Activated T-cell treated with anti-CD3 and anti-CD28 coated beads, Interleukin-2, amount 50 U/mL, for 4 hours (primary cell): ENCODE measurements at regions not wholly inside any gene's neighbourhood (a gene's known extent, or its start where the extent isn't known, plus 50 kb on each side); places are given as distances from the start of the nearest gene placed in this dataset.
A peak's percentile ranks its signal among the peaks of the same experiment; 100 is the strongest.

Source experiments
- ATAC-seq, 2 donors: fragments of 200-7000 bp; cut with Tn5 transposase; one replicate each; pipeline ENCODE4 v1.10.0; 2021
- DNase-seq: peaks from one replicate; pipeline ENCODE4 v3.0.0-alpha.2; 2020
- H3K27me3 Mint-ChIP-seq: one replicate; pipeline ENCODE4 v1.8.0; 2021; ENCODE audit warnings: low read depth, mixed read lengths
- H3K36me3 Mint-ChIP-seq: one replicate; pipeline ENCODE4 v1.8.0; 2022; ENCODE audit warnings: mixed read lengths; ENCODE audit not compliant: insufficient read depth
- H3K4me1 Mint-ChIP-seq: one replicate; pipeline ENCODE4 v1.8.0; 2021; ENCODE audit warnings: low read depth, mixed read lengths
- H3K4me3 Mint-ChIP-seq: one replicate; pipeline ENCODE4 v1.8.0; 2021; ENCODE audit warnings: mild to moderate bottlenecking, moderate library complexity, mixed read lengths
- H3K9me3 Mint-ChIP-seq: one replicate; pipeline ENCODE4 v1.8.0; 2021; ENCODE audit warnings: mixed read lengths

DNA sequence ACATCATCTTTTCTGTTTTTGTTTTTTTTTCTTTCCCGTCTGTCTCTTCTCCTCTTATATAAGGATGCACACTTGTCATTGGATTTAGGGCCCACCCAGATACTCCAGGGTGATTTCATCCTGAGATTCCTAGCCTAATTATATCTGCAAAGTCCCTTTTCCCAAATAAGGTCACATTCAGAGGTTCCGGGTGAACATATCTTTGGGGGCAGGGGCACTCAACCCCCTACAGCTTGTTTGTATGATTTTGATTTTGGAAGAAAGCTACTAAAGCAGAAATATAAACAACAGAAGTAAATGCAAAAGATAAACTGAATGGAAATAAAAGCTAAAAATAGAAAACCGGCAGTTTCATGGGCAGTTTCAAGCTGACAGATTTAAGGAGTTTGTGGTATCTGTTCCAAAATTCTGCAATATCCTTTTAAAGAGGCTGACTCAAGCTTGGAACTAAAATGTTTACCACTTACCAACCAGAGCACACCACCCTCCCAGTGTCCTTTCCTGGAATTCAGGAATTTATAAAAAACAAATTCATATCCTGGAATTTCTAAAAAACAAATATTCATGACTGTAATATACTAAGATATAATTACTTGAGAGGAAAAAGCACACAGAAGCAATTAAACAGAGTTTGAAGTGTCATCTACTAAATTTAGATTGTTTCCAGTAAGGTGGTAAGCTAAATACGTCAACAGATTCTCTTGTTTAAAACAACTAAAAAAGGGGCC, 100.0 kb upstream of the CARMIL1 start:
- DNase-seq = no peak

DNA sequence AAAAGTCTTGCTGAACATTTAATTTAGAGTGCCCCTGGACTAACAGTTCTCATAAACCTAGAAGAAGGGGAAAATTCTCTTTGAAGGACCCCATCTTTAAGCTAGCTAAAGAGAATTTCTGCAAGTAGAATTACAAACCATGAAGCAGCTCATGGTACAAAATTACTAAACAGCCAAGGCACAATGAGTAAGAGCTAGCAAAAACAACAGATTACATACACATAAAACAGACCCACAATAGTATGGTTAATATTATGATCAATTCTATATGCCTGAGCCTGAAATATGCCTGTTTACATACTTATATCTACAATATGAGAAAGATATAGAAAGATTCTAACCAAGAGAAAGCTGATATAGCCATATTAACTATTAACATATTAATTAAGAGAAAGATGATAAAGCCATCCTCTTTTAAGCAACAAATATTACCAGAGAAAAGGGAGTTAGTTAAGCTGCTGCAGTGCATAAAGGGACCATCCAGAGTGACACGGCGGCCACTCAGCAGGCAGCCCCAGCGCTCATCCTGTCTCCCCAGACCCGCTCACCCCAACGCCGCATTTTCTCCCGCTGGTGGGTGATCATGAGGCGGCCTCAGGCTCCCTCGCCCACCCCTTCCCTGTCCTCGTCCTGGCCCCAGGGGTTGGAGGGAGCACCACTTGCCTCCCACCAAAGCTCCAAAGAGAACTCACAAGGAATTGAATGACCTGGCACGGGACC, 98.4 kb upstream of the CARMIL1 start:
- DNase-seq = no peak
- Mint-ChIP-seq H3K4me3 (no peak overlapping the region), H3K4me1 (peaks cover 4% of the 10 kb centered on the region), H3K36me3 (no peaks in the 10 kb centered on the region), H3K27me3 (peaks cover 3% of the 10 kb centered on the region), H3K9me3 (no peaks in the 10 kb centered on the region)
- ATAC-seq = no peak

More for the DNA sequence above, 100.0 kb upstream of the CARMIL1 start:
- Mint-ChIP-seq H3K9me3 (no peaks in the 10 kb centered on the region), H3K4me3 (no peak overlapping the region), H3K27me3 (peaks cover 3% of the 10 kb centered on the region), H3K4me1 (peaks cover 8% of the 10 kb centered on the region), H3K36me3 (no peaks in the 10 kb centered on the region)
- ATAC-seq = no peak

DNA sequence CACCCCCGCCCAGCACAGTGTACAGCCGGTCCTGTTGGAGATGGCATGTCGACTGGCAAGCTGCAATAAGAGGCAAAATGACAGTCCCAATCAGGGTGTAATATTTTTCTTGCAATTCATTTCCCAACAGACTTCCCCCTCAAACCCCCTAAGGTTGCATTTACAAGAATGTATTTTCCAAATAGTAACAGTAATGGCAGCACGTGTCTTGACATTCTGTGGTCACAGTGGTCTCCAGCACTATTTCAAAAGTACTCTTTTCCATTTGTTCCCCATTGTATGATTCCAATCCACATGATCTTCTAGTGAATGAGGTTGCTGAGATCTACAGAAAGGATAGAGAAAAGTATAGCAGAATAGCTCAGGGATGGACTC, 97.8 kb upstream of the CARMIL1 start:
- H3K4me1 Mint-ChIP-seq = peaks cover 4% of the 10 kb centered on the region
- no peaks in the 10 kb centered on the region for H3K36me3 Mint-ChIP-seq

DNA sequence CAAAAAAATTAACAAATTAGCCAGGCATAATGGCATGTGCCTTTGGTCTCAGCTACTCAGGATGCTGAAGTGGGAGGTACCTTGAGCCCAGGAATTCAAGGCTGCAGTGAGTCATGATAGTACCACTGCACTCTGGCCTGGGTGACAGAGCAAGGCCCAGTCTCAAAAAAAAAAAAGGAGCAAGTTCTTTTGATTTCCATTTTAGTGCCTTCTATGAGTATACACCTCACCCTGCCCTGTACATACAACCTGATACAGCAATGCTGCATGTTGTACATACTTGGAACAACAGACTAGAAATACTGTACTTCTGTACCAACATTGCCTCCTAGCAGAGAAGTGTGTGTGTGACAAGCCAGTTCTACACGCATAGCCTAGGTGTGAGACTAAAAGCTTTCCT, 97.3 kb upstream of the CARMIL1 start:
- Mint-ChIP-seq H3K36me3 (no peaks in the 10 kb centered on the region), H3K9me3 (no peaks in the 10 kb centered on the region), H3K4me3 (no peak overlapping the region), H3K4me1 (peaks cover 4% of the 10 kb centered on the region), H3K27me3 (peaks cover 3% of the 10 kb centered on the region)
- DNase-seq = no peak
- ATAC-seq = peak; percentile 37 to 43

More for the DNA sequence above, 97.8 kb upstream of the CARMIL1 start:
- Mint-ChIP-seq H3K4me3 (no peak overlapping the region), H3K9me3 (no peaks in the 10 kb centered on the region), H3K27me3 (peaks cover 3% of the 10 kb centered on the region)
- DNase-seq (no peak), ATAC-seq (no peak)

DNA sequence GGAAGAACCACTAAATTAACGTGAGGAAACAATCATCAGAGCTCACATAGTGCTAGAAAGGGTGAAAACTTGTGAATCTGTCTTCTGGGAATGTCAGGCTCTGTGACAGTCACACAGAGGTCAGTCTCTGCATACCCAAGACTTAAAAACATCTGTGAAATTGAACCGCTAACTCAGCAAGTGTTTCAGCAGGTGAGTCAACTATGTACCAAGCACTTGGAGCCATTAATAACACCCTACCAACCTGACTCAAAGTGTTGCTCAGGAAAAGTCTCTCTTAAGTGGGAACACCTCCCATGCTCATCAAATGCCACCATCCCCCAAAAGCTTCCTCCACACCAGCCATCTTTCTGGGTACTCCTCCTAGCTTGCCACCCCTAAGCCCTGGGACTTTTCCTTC, 92.3 kb upstream of the CARMIL1 start:
- no peaks in the 10 kb centered on the region for H3K36me3 Mint-ChIP-seq
- no peak overlapping the region for H3K4me3 Mint-ChIP-seq

DNA sequence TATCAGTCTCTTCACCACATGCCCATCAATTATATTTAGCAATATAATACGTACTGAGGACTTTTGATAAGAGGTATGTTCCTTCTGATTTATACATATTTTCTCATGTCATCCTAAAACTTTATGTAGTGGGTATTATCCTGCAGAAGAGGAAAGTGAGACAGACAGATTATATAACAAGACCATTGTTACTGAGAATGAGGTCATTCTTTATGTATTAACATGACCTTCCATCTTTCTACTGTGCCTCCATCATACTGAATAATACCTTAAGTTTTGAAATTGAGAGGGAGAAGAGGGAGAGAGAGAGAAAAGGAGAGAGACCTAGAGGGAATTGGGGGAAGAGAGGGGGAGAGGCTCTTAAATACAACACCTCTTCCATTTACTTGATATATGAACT, 90.9 kb upstream of the CARMIL1 start:
- Mint-ChIP-seq H3K27me3 (peaks cover 10% of the 10 kb centered on the region), H3K4me3 (no peak overlapping the region), H3K4me1 (no peaks in the 10 kb centered on the region), H3K36me3 (no peaks in the 10 kb centered on the region), H3K9me3 (no peaks in the 10 kb centered on the region)
- ATAC-seq = no peak
- no peak for DNase-seq

More for the DNA sequence above, 92.3 kb upstream of the CARMIL1 start:
- no peaks in the 10 kb centered on the region for H3K4me1 Mint-ChIP-seq
- no peaks in the 10 kb centered on the region for H3K9me3 Mint-ChIP-seq
- no peak for ATAC-seq
- H3K27me3 Mint-ChIP-seq = peaks cover 10% of the 10 kb centered on the region
- no peak for DNase-seq

DNA sequence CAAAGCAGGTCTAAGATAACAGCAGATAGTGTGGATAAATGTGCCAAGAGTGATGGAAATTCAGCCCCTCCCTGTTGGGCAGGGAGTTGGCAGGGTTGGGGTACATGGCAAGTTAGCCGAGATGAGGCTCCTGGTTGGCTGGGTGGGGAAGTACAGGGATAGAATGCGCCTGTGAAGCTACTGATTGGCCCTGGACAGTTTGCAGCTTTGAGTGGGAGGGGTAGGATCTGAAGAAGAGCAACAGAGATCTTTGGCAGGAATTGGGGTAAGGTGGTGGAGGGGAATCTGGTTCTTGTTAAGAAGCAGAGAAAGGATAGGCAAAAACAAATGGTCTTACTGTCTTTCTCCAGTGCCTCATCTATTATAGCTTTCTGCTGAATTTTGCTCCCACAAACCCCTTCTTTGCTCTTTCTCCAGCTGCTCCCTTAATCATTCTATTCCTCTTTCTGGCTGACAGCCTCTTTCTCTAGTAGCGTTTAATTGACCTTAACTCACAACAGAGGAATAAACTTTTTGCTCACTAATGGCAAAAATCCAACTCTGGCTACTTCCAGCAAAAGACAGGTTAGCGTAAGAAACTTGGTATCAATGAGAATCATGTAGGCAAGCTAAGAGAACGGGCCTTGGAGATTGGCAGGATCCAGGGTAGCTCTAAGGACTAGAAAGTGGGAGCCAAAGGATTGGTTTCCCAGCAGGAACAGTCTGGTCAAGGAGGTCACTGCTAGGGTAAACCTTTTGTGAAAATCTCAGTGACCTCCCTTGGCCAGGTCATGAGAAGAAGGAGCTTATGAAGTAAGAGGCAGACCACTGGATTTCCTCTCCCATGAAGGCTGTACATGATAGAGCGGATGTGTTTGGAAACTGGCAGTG, 86.3 kb upstream of the CARMIL1 start:
- H3K4me3 Mint-ChIP-seq = no peak overlapping the region
- H3K27me3 Mint-ChIP-seq = peaks cover 6% of the 10 kb centered on the region
- H3K4me1 Mint-ChIP-seq = no peaks in the 10 kb centered on the region
- DNase-seq (no peak), ATAC-seq (no peak)
- H3K36me3 Mint-ChIP-seq = no peaks in the 10 kb centered on the region
- no peaks in the 10 kb centered on the region for H3K9me3 Mint-ChIP-seq

DNA sequence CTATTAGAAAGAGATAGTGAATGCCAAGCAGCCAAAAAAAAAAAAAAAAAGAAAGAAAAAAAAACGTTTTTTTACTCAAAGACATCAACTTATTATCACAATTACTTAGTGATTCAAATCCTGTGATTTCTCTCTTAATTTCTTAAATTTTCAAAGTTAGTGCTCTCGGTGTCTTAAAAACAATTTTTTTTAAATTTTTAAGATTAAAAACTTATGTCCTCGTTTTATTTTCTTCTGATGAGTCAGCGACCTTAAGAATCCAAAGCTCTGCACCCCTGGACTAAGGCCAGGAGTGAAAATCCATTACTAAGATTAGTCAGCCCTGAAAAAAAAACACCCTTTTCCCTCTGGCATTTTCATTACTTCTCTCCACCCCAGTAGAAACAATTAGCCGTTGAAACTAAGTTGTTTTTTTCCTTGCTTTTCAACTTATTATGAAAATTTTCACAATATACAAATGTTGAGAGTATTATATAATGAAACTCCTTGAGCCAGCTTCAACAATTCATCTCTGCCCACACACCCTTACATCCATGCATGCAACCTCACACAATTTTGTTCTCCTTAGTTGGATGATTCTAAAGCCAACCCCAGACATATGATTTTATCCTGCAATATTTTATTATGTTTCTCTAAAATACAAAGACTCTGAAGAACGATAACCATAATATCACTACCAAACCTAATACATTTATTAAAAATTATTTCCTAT, 85.6 kb upstream of the CARMIL1 start:
- Mint-ChIP-seq H3K36me3 (no peaks in the 10 kb centered on the region), H3K4me1 (no peaks in the 10 kb centered on the region), H3K4me3 (no peak overlapping the region), H3K27me3 (peaks cover 2% of the 10 kb centered on the region), H3K9me3 (no peaks in the 10 kb centered on the region)
- DNase-seq (no peak), ATAC-seq (no peak)

DNA sequence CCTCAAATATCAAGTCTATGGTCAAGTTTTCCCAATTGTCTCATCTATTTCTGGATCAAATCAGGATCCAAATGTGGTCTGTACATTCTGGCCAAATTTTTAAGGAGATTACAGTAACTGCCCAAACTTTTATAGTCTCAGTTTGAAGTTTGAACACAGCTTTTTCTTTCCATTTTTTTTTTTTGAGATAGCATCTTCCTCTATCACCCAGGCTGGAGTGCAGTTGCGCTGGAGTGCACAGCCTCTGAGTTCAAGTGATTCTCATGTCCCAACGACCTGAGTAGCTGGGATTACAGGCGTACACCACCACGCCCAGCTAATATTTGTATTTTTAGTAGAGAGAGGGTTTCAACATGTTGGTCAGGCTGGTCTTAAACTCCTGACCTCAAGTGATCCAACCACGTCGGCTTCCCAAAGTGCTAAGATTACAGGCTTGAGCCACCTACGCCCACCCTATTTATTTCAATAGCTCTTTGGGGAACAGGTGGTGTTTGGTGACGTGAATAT, 84.9 kb upstream of the CARMIL1 start:
- H3K4me3 Mint-ChIP-seq = no peak overlapping the region
- peaks cover 2% of the 10 kb centered on the region for H3K27me3 Mint-ChIP-seq
- DNase-seq = no peak
- no peaks in the 10 kb centered on the region for H3K36me3 Mint-ChIP-seq
- no peak for ATAC-seq
- no peaks in the 10 kb centered on the region for H3K4me1 Mint-ChIP-seq
- H3K9me3 Mint-ChIP-seq = no peaks in the 10 kb centered on the region

DNA sequence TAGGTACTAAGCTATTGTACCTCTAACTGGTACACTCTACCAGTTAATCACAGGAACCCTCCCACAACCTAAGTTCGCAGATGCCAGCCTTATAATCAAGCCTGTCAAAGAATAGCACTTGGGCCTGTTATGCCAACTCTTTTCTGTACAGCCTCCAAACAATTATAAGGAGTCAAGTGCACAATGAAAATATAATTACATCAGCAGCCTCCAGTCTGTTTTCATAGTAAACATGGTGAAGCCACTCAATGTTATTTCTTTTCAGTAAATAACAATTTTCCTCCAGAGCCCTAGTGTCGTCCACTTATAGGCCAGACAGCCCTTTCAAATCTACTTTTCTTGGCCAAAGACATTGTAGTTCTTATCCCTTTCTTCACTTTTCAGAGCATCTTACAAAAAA, 82.7 kb upstream of the CARMIL1 start:
- no peak for DNase-seq
- H3K4me3 Mint-ChIP-seq = no peak overlapping the region
- peaks cover under 1% of the 10 kb centered on the region for H3K27me3 Mint-ChIP-seq
- ATAC-seq = no peak
- H3K36me3 Mint-ChIP-seq = no peaks in the 10 kb centered on the region
- H3K4me1 Mint-ChIP-seq = no peaks in the 10 kb centered on the region
- no peaks in the 10 kb centered on the region for H3K9me3 Mint-ChIP-seq

DNA sequence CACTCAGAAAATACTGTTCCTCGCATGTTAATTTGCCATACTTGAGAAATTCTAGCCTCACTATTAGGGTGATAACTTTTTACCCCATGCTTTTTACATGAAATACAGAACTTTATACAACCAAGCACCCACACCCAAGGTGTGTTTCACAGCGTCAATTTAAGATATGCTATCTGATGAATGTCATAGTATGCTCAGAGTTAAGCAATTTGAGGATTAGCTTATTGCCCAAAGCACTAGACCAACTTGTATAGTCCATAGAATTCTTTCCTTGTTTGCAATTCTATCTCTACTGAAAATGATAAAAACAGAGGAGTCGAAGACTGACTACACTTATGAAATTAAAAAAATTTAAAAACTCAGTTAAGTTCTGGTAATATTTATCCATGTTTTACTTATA, 82.1 kb upstream of the CARMIL1 start:
- ATAC-seq (no peak), DNase-seq (no peak)
- no peaks in the 10 kb centered on the region for H3K4me1 Mint-ChIP-seq
- no peaks in the 10 kb centered on the region for H3K9me3 Mint-ChIP-seq
- no peak overlapping the region for H3K4me3 Mint-ChIP-seq
- H3K36me3 Mint-ChIP-seq = no peaks in the 10 kb centered on the region
- no peaks in the 10 kb centered on the region for H3K27me3 Mint-ChIP-seq

DNA sequence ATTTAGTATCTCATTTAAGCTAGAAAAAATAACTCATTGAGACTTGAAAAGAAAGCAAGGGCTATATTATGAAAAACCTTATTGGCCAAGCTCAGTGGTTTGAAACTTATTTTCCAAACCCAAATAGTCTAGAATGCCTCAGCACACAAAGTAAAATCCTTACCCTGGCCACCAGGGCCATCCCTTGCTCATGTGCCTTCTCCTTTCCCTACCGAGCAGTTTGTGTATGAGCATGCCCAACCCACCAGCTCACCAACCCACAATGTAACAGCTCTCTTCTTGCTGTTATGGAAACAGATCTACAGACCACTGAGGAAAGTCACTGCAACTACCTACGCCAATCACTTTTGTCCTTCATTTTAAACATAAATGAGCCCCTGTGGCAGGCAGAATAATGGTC, 79.6 kb upstream of the CARMIL1 start:
- Mint-ChIP-seq H3K9me3 (no peaks in the 10 kb centered on the region), H3K27me3 (peaks cover 2% of the 10 kb centered on the region), H3K4me1 (no peaks in the 10 kb centered on the region), H3K36me3 (no peaks in the 10 kb centered on the region), H3K4me3 (no peak overlapping the region)
- DNase-seq (no peak), ATAC-seq (no peak)

DNA sequence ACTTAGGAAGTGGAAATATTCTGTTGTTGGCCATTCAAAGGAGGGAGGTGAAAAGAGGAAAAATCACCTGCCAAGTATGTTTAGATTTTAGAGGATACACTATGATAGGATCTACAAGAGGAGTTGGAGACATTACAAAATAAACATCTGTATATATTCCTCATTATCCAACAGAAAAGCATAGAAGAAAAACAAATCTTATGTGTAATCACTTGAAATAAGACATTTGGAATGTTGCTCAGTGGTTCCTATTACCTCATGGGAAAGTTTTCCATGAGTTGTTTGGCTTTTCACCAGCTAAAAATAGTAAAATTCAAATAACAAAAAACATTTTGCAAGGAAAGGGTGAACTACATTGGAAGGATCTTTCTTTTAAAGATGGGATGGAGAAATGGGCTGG, 76.7 kb upstream of the CARMIL1 start:
- ATAC-seq (no peak), DNase-seq (no peak)
- no peaks in the 10 kb centered on the region for H3K4me1 Mint-ChIP-seq
- no peak overlapping the region for H3K4me3 Mint-ChIP-seq
- peaks cover 13% of the 10 kb centered on the region for H3K9me3 Mint-ChIP-seq
- peaks cover 5% of the 10 kb centered on the region for H3K27me3 Mint-ChIP-seq
- H3K36me3 Mint-ChIP-seq = no peaks in the 10 kb centered on the region

DNA sequence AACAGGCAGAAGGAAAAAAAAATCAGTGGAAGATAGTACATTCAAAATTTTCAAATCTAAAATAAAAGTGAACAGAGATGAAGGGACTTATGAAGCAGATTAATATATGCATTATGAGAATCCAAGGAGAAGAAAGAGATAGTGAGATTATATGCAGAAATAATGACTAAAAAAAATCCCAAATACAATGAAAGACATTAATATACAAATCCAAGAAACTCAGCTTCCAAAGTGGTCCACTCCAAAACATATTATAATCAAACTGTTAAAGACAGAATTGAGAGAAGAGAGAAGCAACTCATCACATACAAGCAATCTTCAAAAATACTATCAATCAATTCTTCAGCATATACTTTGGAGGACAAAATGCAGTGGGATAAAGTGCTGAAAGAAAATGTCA, 73.5 kb upstream of the CARMIL1 start:
- no peak overlapping the region for H3K4me3 Mint-ChIP-seq
- no peak for DNase-seq
- peaks cover 8% of the 10 kb centered on the region for H3K27me3 Mint-ChIP-seq
- H3K9me3 Mint-ChIP-seq = peaks cover 21% of the 10 kb centered on the region
- no peaks in the 10 kb centered on the region for H3K4me1 Mint-ChIP-seq
- no peaks in the 10 kb centered on the region for H3K36me3 Mint-ChIP-seq
- no peak for ATAC-seq
